ENCODE measurements at regions not wholly inside any gene's neighbourhood (a gene's known extent, or its start where the extent isn't known, plus 50 kb on each side); places are given as distances from the start of the nearest gene placed in this dataset.

DNA sequence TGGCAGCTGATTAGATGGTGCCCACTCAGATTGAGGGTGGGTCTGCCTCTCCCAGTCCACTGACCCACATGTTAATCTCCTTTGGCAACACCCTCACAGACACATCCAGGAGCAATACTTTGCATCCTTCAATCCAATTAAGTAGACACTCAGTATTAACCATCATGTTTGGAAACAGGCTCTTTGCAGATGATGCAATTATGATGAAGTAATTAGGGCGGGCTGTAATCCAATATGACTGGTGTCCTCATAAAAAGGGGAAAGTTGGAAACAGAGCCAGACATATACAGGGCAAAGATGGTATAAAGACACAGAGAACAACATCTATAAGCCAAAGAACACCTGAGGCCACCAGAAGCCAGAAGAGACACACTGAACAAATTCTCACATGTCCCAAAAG is 658.6 kb downstream of the CCSER2 start:
- Histone ChIP-seq H3K4me1 (ENCODE audit: insufficient read depth, low read length) (no peaks in the 10 kb centered on the region), H4K20me1 (ENCODE audit: insufficient read depth, low read length) (no peaks in the 10 kb centered on the region), H3K27ac (ENCODE audit: low read depth, low read length) (no peak overlapping the region), H3K4me2 (ENCODE audit: low read length) (no peak overlapping the region), H3K79me2 (ENCODE audit: insufficient read depth, low read length) (no peaks in the 10 kb centered on the region), H3K9ac (ENCODE audit: low read length) (no peak overlapping the region), H2AFZ (ENCODE audit: low read depth, low read length) (no peak overlapping the region), H3K4me3 (ENCODE audit: insufficient read depth, low read depth, low read length) (no peak overlapping the region), H3K36me3 (ENCODE audit: insufficient read depth, low read length) (no peaks in the 10 kb centered on the region), H3K9me3 (ENCODE audit: insufficient read depth, low read depth, low read length) (no peaks in the 10 kb centered on the region), H3K27me3 (ENCODE audit: insufficient read depth, low read length) (no peaks in the 10 kb centered on the region)
- no peak for FAIRE-seq
- TF ChIP-seq EZH2 (IDR thresholded peaks at IDR 0.05; ENCODE audit: insufficient read depth, low read length) = no peak
- TF ChIP-seq, protein P1, sequence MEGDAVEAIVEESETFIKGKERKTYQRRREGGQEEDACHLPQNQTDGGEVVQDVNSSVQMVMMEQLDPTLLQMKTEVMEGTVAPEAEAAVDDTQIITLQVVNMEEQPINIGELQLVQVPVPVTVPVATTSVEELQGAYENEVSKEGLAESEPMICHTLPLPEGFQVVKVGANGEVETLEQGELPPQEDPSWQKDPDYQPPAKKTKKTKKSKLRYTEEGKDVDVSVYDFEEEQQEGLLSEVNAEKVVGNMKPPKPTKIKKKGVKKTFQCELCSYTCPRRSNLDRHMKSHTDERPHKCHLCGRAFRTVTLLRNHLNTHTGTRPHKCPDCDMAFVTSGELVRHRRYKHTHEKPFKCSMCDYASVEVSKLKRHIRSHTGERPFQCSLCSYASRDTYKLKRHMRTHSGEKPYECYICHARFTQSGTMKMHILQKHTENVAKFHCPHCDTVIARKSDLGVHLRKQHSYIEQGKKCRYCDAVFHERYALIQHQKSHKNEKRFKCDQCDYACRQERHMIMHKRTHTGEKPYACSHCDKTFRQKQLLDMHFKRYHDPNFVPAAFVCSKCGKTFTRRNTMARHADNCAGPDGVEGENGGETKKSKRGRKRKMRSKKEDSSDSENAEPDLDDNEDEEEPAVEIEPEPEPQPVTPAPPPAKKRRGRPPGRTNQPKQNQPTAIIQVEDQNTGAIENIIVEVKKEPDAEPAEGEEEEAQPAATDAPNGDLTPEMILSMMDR (IDR thresholded peaks at IDR 0.05; ENCODE audit: insufficient read depth, low read depth, low read length) = no peak
- Mint-ChIP-seq H3K36me3 (ENCODE audit: low read depth, unreplicated experiment) (no peaks in the 10 kb centered on the region), H3K9me3 (ENCODE audit: unreplicated experiment) (no peaks in the 10 kb centered on the region), H3K4me3 (ENCODE audit: unreplicated experiment) (no peak overlapping the region), H3K4me1 (ENCODE audit: low read depth, unreplicated experiment) (no peaks in the 10 kb centered on the region), H3K27ac (ENCODE audit: unreplicated experiment) (no peak overlapping the region), H3K27me3 (ENCODE audit: low read depth, unreplicated experiment) (no peaks in the 10 kb centered on the region)
- no peak for DNase-seq (ENCODE audit: low read depth)

GRCh38 chr10:84988011-84988410 is 659.6 kb downstream of the CCSER2 start:
- no peak for FAIRE-seq

DNA sequence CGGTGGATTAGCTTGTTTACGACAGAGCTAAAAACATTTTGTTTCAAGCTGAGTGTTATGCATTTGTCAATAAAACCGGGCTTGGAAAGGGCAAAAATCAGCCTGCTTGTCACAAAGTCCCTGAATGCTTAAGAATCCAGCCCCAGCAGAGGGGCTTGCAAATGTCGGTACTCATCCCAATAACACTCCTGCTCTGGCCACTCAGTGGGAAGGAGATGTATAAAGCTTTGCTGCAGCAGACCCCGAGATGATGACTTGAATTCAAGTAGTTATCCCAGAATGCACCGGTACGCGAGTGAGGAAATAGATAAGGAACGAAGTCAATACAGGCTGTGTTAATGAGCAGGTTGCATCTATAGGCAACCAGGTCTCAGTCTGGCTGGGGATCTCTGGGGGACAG is 662.3 kb downstream of the CCSER2 start:
- no peak for FAIRE-seq
- Mint-ChIP-seq H3K9me3 (ENCODE audit: unreplicated experiment) (no peaks in the 10 kb centered on the region), H3K4me1 (ENCODE audit: low read depth, unreplicated experiment) (no peaks in the 10 kb centered on the region), H3K4me3 (ENCODE audit: unreplicated experiment) (no peak overlapping the region), H3K27me3 (ENCODE audit: low read depth, unreplicated experiment) (no peaks in the 10 kb centered on the region), H3K27ac (ENCODE audit: unreplicated experiment) (no peak overlapping the region), H3K36me3 (ENCODE audit: low read depth, unreplicated experiment) (no peaks in the 10 kb centered on the region)
- no peaks in the 10 kb centered on the region for H3K4me1 ChIP-seq (ENCODE audit: insufficient read depth, low read length)
- H3K4me2 ChIP-seq (ENCODE audit: low read length) = no peak overlapping the region
- no peaks in the 10 kb centered on the region for H4K20me1 ChIP-seq (ENCODE audit: insufficient read depth, low read length)
- TF ChIP-seq, protein P1 (IDR thresholded peaks at IDR 0.05; ENCODE audit: insufficient read depth, low read depth, low read length) = no peak
- TF ChIP-seq EZH2 (IDR thresholded peaks at IDR 0.05; ENCODE audit: insufficient read depth, low read length) = no peak
- no peak overlapping the region for H3K4me3 ChIP-seq (ENCODE audit: insufficient read depth, low read depth, low read length)
- H2AFZ ChIP-seq (ENCODE audit: low read depth, low read length) = no peak overlapping the region
- peaks cover 2% of the 10 kb centered on the region for H3K9me3 ChIP-seq (ENCODE audit: insufficient read depth, low read depth, low read length)
- H3K9ac ChIP-seq (ENCODE audit: low read length) = no peak overlapping the region
- no peak for DNase-seq (ENCODE audit: low read depth)
- no peak overlapping the region for H3K27ac ChIP-seq (ENCODE audit: low read depth, low read length)
- no peaks in the 10 kb centered on the region for H3K79me2 ChIP-seq (ENCODE audit: insufficient read depth, low read length)
- H3K36me3 ChIP-seq (ENCODE audit: insufficient read depth, low read length) = no peaks in the 10 kb centered on the region
- H3K27me3 ChIP-seq (ENCODE audit: insufficient read depth, low read length) = no peaks in the 10 kb centered on the region

More at GRCh38 chr10:84988011-84988410, 659.6 kb downstream of the CCSER2 start:
- Mint-ChIP-seq H3K4me1 (ENCODE audit: low read depth, unreplicated experiment) (no peaks in the 10 kb centered on the region), H3K36me3 (ENCODE audit: low read depth, unreplicated experiment) (no peaks in the 10 kb centered on the region), H3K4me3 (ENCODE audit: unreplicated experiment) (no peak overlapping the region), H3K27ac (ENCODE audit: unreplicated experiment) (no peak overlapping the region), H3K27me3 (ENCODE audit: low read depth, unreplicated experiment) (no peaks in the 10 kb centered on the region), H3K9me3 (ENCODE audit: unreplicated experiment) (no peaks in the 10 kb centered on the region)
- Histone ChIP-seq H4K20me1 (ENCODE audit: insufficient read depth, low read length) (no peaks in the 10 kb centered on the region), H3K9ac (ENCODE audit: low read length) (no peak overlapping the region), H3K9me3 (ENCODE audit: insufficient read depth, low read depth, low read length) (no peaks in the 10 kb centered on the region), H3K4me1 (ENCODE audit: insufficient read depth, low read length) (no peaks in the 10 kb centered on the region), H3K27ac (ENCODE audit: low read depth, low read length) (no peak overlapping the region), H2AFZ (ENCODE audit: low read depth, low read length) (no peak overlapping the region), H3K4me2 (ENCODE audit: low read length) (no peak overlapping the region), H3K4me3 (ENCODE audit: insufficient read depth, low read depth, low read length) (no peak overlapping the region), H3K36me3 (ENCODE audit: insufficient read depth, low read length) (no peaks in the 10 kb centered on the region), H3K27me3 (ENCODE audit: insufficient read depth, low read length) (no peaks in the 10 kb centered on the region), H3K79me2 (ENCODE audit: insufficient read depth, low read length) (no peaks in the 10 kb centered on the region)
- TF ChIP-seq, protein P1 (IDR thresholded peaks at IDR 0.05; ENCODE audit: insufficient read depth, low read depth, low read length) = no peak
- no peak for TF ChIP-seq EZH2 (IDR thresholded peaks at IDR 0.05; ENCODE audit: insufficient read depth, low read length)
- DNase-seq (ENCODE audit: low read depth) = no peak
